GM11168 (cell line): ENCODE measurements at regions not wholly inside any gene's neighbourhood (a gene's known extent, or its start where the extent isn't known, plus 50 kb on each side); places are given as distances from the start of the nearest gene placed in this dataset.

Experiments
- in situ Hi-C: fragments of 300-500 bp; cut with MboI; formaldehyde crosslinking; loops from one replicate; pipeline ENCODE4 v1.12.0; 2022; ENCODE audit warnings: low sequenced_read_pairs; ENCODE audit not compliant: unreplicated experiment

DNA sequence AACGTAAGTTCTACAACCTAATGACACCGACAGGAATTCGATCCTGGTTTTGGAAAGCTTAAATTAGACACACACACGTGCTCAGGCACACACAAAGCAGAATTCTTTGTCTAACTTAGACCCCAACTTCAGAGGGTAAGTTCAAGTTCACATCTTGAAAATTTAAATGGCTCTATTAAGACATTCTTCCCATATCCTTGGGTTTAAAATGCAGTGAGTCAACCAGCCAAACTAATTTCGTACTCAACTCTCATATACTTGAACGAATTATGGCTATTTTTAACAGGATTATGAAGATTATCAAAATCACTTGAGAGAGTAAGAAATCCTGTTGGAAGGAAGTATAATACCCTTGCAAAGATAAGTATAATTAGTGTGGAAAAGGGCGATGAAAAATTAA lies 53.2 kb upstream of the ARL4C start:
- in situ Hi-C loops: loop anchor here (10.0 kb wide), 1 partner anchor 565 kb away; no protein-coding TSS in a partner anchor

DNA sequence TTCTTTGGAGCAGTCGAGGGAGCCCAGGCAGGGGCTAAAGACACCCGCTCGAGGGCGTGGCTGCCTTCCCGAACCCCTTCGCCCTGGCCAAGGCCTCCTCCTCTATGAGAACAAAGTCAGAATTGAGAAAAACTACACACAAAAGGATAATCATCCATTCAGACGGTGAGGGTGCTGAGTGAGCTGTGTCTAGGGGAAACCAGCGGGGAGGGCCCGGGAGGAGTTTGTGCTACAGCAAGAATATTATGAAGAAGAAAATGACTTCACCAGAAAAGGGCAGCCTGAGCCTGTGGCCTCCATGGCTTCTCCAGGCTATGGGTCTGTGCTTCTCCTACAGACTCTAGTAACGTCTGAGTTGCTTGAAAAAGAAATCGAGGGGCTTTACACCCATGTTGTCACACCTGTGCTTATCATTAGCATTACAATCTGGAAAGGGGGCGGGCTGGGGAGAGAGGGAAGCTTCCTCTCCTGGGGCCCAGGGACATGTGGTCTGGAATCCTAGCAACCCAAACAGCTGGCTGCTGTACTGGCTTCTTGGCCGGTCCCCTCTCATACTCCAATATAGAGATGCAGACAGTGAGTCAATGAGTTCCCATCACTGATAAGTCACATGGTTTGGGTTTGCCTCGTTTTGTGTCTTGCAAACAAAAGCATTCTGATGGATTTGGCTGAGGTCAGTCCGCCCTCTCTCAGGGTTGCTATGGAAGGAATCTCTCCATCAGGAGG lies 52.0 kb upstream of the ARL4C start:
- in situ Hi-C loops: no loop called here

- in situ Hi-C loops: no loop called here
Measured at GRCh38 chr2:234546770-234547169, 49.9 kb upstream of the ARL4C start.
